ENCODE measurements at regions not wholly inside any gene's neighbourhood (a gene's known extent, or its start where the extent isn't known, plus 50 kb on each side); places are given as distances from the start of the nearest gene placed in this dataset.

- Histone ChIP-seq H4K20me1 (replicated peaks; ENCODE audit: control insufficient read depth, insufficient read depth, low read length) (no peaks in the 10 kb centered on the region), H3K27me3 (ENCODE audit: control insufficient read depth in 2 of 2, insufficient read depth in 2 of 2, low read length in 2 of 2) (0 out of 5 replicates have a peak, but pooled peaks cover 0 to 4% of the 10 kb centered on the region in 2 experiments), H3K4me3 (no peak overlapping the region), H3K79me2 (ENCODE audit: control insufficient read depth, insufficient read depth, low read length) (no peaks in the 10 kb centered on the region), H3K9me3 (replicated peaks; ENCODE audit: control insufficient read depth, insufficient read depth, low read depth, low read length) (no peaks in the 10 kb centered on the region), H3K4me1 (replicated peaks in 1 of 2; ENCODE audit: control insufficient read depth in 2 of 2, insufficient read depth in 2 of 2, low read length in 2 of 2) (no peaks in the 10 kb centered on the region), H3K4me2 (ENCODE audit: insufficient read depth, low read length) (no peak overlapping the region), H2AFZ (ENCODE audit: low read depth, low read length) (no peak overlapping the region), H3K9me1 (ENCODE audit: control insufficient read depth, insufficient read depth, low read length) (no peaks in the 10 kb centered on the region), H3K36me3 (ENCODE audit: control insufficient read depth, insufficient read depth, low read length) (no peaks in the 10 kb centered on the region), H3K27ac (ENCODE audit: extremely low read depth, low read depth, low read length) (no peak overlapping the region), H3K9ac (ENCODE audit: insufficient read depth in 1 of 2, low read depth in 2 of 2, low read length in 2 of 2) (no peak overlapping the region)
- in situ Hi-C loops (cut with MboI), result no loop called here
- no peak for TF ChIP-seq RREB1 (CRISPR knock-in tag; IDR thresholded peaks at IDR 0.05)
- TF ChIP-seq BRF1 (IDR thresholded peaks at IDR 0.05; ENCODE audit: borderline replicate concordance, extremely low read depth, insufficient read length), result no peak
- no peak for TF ChIP-seq CBFA2T3 (IDR thresholded peaks at IDR 0.05)
- no peak for TF ChIP-seq ZNF133 (CRISPR knock-in tag; IDR thresholded peaks at IDR 0.05)
- no peak for TF ChIP-seq KAT7 (CRISPR knock-in tag; IDR thresholded peaks at IDR 0.05; ENCODE audit: borderline replicate concordance)
- TF ChIP-seq HNRNPK (IDR thresholded peaks at IDR 0.05; ENCODE audit: low read depth, low read length, poor library complexity, severe bottlenecking), result no peak
- TF ChIP-seq SIRT6 (IDR thresholded peaks at IDR 0.05; ENCODE audit: low read depth, low read length), result no peak
- no peak for TF ChIP-seq GATA2 (CRISPR knock-in tag; IDR thresholded peaks at IDR 0.05)
- TF ChIP-seq ETV1 (tag; conservative IDR thresholded peaks at IDR 0.05; ENCODE audit: low read depth), result no peak
- TF ChIP-seq SMAD1 (IDR thresholded peaks at IDR 0.05; ENCODE audit: low read depth, low read length, partially characterized antibody), result no peak
- no peak for TF ChIP-seq ZNF395 (CRISPR knock-in tag; IDR thresholded peaks at IDR 0.05)
- no peak for TF ChIP-seq NFYB (IDR thresholded peaks at IDR 0.05; ENCODE audit: extremely low read depth, insufficient read length)
- no peak for TF ChIP-seq MTF1 (CRISPR knock-in tag; IDR thresholded peaks at IDR 0.05; ENCODE audit: borderline replicate concordance)
- no peak for TF ChIP-seq SRSF9 (IDR thresholded peaks at IDR 0.05; ENCODE audit: borderline replicate concordance, low read depth, low read length)
- no peak for TF ChIP-seq SRSF3 (IDR thresholded peaks at IDR 0.05; ENCODE audit: insufficient read depth, low read length)
- FAIRE-seq (no peak), DNase-seq (ENCODE audit: extremely low read depth in 1 of 4, low spot score in 3 of 4) (no peak), ATAC-seq (no peak)
- ChIA-PET POLR2A (interaction anchor here (0.7 kb wide), 1 partner anchor 384 kb away, joined by 3 read pairs; no protein-coding TSS in a partner anchor), CTCF (ENCODE audit: low intra/inter-chr PET ratio) (no interaction called here)
- 0% methylated on average over 3 of the region's 4 CpGs for WGBS (ENCODE audit: insufficient coverage, low coverage, missing lambda C conversion rate)
- no TSS peak for BruUV-seq (replicated peaks)
- intact Hi-C loops (cut with micrococcal nuclease), result no loop called here
Observed at GRCh38 chrX:150310417-150310816, 52.7 kb upstream of the MAMLD1 start.

Measured in K562 (cell line).